T1000 (cell line): ENCODE measurements at regions not wholly inside any gene's neighbourhood (a gene's known extent, or its start where the extent isn't known, plus 50 kb on each side); places are given as distances from the start of the nearest gene placed in this dataset.

Source experiments
- DNase-seq: peaks from one replicate; lab custom pipeline; 2025; ENCODE audit warnings: mixed read lengths; lab: John Stamatoyannopoulos, UW

DNA sequence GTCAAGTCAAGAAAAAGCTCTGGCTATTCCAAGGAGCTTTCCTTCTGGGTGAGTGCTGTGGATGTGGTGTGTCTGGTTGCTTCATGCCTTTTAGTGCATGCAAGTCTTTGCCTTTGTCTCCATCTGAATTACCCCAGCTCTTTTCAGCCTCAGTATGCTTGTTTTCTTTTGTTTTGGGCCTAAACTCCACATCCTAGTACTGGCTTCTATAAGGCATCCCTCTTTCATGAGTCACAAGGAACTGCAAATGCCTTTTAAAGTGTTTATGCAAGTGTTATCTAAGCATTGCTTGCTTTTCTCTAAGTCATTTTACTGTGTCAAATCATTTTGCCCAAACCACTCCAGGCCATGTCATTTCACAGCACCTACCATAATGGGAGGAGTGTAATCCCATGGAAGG, 132.1 kb downstream of the PLCE1 start:
- DNase-seq, result no peak

- DNase-seq, result no peak
These were observed 135.8 kb downstream of the PLCE1 start for GRCh38 chr10:94129393-94130130.

DNA sequence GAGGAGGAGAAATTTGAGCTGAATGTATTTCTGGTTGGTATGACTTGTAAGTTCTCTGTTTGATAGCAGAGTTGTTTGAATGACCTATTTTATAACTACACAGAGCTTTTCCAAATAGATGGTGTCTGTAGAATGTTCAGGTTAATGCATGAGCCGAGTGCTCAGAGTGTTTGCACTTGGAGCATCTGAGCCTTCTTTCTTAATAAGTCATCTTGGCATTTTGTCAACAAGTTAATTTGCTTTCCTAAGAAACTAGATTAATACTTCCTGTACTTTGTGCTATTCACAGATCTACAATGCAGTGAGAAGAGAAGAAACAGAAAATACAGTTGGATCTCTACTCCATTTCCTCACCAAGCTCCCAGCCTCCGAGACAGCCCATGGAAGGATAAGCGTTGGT, 138.2 kb downstream of the PLCE1 start:
- DNase-seq, result no peak

- no peak for DNase-seq
These were observed 139.5 kb downstream of the PLCE1 start for GRCh38 chr10:94133239-94133638.

GRCh38 chr10:94137747-94138146, 144.0 kb downstream of the PLCE1 start:
- no peak for DNase-seq

GRCh38 chr10:94138391-94138790, 144.7 kb downstream of the PLCE1 start:
- no peak for DNase-seq

GRCh38 chr10:94143261-94143660, 149.5 kb downstream of the PLCE1 start:
- DNase-seq, result no peak

DNA sequence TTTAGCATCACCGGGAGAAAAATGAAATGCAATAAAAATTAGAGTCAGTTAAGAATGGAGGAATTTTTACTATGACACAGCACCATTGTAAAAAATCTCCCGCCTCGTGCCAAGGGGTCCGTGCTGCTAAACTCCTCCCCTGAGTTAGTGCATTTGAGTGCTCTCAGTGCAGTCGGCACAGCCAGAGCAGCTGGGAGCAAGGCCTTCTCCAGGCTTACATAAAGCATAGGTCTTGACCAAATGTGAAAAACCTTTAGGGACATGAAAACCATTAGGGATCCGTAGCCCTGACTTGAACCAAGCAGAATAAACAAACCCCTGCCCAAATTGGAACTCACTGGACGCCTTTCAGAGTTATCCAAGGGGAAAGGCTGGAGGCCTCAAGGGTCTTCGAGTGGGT, 152.6 kb downstream of the PLCE1 start:
- DNase-seq, result no peak

DNA sequence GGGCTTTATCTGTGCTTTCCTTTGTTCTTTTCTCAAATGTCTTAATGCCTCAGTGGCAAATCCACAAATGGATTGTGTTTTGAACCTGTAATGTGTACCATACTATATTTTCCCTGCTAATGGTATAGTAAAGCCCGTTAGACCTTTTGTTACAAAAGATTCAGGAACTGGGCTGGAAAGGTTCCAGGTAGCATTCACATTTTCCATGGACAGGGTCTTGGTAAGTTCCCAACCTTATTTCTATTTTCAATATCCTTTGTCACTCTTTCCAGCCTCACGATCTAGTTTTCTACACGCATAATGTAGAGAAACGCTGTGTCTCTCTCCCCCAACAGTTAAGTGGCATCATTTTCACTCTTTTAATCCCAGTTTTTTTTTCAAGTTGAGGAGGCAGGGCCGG, 153.0 kb downstream of the PLCE1 start:
- no peak for DNase-seq

DNA sequence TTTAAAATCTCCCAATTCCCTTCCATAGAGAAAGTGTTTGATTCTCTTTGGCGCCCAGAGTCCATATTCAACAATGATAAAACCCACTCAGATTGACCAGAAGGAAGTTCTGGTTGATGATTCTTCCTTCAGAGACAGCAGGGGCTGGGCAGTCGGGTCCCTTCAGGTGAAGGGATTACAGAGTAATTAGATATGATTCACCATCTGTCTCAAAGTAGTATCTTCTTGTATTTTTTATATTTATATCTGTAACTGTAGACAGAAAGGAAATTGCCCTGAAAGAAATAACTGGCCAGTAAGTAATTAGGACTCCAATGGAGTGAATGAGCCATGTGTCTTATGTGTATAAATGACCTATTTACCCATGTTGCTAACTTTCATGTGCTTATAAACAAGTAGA, 156.0 kb downstream of the PLCE1 start:
- no peak for DNase-seq

DNA sequence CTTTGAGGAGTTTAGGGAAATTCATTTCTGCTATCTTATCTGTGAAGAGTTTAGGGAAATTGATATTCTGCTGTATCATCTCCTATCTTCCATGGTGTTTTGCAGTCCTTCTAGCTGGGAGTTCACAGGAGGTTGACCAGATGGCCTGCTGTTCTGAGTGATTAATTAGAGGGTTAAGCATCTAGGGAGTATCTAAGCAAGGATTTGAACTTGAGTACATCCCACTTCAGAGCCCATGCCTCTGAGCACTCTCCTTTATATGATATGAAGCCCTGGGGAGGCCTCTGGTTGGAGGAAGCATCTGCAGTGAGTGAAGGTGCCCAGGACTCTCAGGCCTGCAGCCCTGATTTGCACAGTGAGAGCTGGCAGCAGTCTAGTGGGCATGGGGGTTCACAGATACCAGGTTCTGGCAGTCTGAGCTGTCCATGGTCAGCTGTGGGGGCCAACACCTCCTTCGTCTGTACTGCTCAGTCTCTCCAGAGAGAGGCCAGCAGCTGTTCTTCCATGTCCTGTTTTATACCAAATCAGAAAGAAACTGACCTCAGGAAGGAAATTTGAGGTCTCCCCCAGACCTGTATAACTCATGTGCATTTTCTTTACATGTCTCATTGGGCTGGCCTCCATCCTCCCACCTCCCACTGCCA, 156.9 kb downstream of the PLCE1 start:
- no peak for DNase-seq

- DNase-seq, result no peak
These were observed 162.1 kb downstream of the PLCE1 start for GRCh38 chr10:94155722-94156271.

- no peak for DNase-seq
These were observed 162.7 kb downstream of the PLCE1 start for GRCh38 chr10:94156453-94156852.

DNA sequence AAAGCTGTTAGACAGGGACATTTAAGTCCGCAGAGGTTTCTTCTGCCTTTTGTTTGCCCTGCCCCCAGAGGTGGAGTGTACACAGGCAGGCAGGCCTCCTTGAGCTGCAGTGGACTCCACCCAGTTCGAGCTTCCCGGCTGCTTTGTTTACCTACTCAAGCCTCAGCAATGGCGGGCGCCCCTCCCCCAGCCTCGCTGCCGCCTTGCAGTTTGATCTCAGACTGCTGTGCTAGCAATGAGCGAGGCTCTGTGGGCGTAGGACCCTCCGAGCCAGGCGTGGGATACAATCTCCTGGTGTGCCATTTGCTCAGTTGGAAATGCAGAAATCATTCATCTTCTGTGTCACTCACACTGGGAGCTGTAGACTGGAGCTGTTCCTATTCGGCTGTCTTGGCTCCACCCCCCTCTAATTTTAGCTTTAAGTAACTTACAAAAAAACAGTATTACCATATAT, 171.5 kb downstream of the PLCE1 start:
- peak; percentile 22 for DNase-seq

DNA sequence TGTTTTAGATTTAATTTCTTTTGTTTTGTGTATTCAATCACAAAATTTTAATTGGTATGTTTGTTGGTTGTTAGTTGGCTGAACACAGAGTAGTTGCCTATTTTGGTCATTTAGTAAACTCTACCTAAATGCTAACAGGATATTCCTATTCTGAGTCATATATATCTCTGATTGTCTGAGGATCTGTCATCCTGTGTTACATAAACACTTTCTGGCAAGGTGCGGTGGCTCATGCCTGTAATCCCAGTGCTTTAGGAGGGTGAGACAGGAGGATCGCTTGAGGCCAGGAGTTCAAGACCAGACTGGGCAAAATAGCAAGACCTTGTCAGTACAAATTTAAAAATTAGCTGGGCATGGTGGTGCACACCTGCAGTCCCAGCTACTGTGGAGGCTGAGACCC, 178.6 kb downstream of the PLCE1 start:
- no peak for DNase-seq

DNA sequence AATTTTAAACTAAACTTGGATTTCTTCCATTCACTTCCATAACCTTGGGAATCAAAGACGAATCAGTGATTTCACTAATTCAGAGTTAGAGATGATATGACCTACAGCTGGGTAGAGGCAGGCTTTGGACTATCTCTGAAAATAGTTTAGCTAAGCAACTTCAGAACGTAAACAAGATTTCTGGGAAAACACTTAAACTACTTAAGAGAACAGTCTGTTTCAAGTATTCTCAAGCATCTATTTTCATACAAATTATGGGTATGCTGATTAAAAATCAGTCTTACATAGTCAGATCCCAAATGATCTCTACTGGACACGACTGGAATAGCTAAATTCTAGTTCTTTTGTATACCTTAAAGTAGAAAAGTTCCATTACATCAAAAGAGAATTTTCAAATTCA, 179.9 kb downstream of the PLCE1 start:
- no peak for DNase-seq

DNA sequence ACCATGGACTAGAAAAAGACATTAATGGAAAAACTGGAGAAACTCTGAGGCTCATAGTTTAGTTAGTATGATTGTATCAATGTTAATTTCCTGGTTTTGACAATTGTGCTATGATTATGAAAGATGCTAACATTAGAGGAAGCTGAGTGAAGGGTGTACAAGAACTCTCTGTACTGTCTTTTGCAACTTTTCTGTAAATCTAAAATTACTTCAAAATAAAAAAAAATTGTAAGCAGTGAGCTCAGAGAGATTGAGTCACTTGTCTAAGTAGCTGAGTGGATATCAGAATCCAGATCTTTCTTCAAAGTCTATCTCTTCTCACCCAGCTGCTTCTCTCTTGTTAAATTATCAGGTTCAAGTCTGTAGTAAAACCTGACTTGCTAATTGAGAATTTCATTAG, 181.1 kb downstream of the PLCE1 start:
- no peak for DNase-seq

GRCh38 chr10:94178475-94179253, 184.1 kb downstream of the NOC3L start:
- no peak for DNase-seq

DNA sequence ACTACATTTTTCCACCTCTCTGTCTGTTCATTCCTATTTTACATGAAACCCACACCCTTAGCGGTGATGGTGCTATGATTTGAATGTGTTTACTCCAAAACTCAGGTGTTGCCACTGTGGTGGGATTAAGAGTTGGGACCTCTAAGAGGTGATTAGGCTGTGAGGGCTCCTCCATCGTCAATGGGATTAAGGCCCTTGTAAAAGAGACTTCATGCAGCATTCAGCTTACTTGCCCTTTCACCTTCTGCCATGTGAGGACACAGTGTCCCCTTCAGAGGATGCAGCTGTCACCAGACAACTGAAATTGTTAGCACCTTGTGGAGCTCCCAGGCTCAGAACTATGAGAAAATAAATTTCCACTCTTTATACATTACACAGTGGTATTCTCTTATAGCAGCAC, 182.2 kb downstream of the NOC3L start:
- DNase-seq, result no peak

DNA sequence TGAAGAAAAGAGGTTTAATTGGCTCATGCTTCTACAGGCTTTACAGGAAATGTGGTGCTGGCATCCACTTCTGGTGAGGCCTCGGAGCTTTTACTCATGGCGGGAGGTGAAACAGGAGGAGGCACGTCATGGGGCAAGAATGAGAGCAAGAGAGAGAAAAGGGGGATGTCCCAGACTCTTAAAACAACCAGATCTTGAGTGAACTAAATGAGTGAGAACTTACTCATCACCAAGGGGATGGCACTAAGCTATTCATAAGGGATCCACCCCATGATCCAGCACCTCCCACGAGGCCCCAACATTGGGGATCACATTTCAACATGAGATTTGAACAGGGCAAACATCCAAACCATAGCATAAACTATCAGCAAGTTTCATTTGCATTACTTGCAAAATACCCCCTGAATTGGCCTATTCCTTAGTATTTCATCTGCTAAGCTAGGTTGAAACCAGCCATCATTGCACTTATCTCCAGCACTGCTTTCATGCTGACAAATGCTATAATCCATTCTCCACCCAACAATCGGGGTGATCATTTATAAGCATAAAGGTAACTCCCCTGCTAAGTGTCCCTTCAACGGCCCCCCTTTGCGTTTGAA, 179.0 kb downstream of the NOC3L start:
- peak; percentile 86 for DNase-seq

GRCh38 chr10:94186722-94187121, 176.0 kb downstream of the NOC3L start:
- no peak for DNase-seq

- DNase-seq, result no peak
These were observed 170.4 kb downstream of the NOC3L start for GRCh38 chr10:94192333-94192732.
